ENCODE measurements at regions not wholly inside any gene's neighbourhood (a gene's known extent, or its start where the extent isn't known, plus 50 kb on each side); places are given as distances from the start of the nearest gene placed in this dataset.

DNA sequence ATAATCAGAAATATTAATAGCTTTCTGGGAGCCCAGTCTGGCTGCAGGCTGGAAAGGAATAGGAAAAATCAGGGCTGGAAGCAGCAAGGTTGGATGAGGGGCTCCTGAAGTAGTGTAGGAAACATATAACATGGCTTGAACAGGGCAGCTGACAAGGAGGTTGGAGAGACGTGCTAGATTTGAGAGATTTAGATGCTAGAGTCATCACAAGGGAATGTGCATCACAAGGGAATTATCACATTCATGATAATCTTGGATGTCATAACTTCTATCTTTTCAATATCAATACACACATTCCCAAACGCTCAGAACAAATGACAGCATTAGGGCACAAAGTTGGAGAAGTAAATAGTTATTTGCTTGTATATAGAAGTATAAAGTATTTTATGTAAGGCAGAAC is 120.9 kb upstream of the EGFR start:
- TF ChIP-seq, protein P1, sequence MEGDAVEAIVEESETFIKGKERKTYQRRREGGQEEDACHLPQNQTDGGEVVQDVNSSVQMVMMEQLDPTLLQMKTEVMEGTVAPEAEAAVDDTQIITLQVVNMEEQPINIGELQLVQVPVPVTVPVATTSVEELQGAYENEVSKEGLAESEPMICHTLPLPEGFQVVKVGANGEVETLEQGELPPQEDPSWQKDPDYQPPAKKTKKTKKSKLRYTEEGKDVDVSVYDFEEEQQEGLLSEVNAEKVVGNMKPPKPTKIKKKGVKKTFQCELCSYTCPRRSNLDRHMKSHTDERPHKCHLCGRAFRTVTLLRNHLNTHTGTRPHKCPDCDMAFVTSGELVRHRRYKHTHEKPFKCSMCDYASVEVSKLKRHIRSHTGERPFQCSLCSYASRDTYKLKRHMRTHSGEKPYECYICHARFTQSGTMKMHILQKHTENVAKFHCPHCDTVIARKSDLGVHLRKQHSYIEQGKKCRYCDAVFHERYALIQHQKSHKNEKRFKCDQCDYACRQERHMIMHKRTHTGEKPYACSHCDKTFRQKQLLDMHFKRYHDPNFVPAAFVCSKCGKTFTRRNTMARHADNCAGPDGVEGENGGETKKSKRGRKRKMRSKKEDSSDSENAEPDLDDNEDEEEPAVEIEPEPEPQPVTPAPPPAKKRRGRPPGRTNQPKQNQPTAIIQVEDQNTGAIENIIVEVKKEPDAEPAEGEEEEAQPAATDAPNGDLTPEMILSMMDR (IDR thresholded peaks at IDR 0.05) = no peak
- TF ChIP-seq POLR2A (IDR thresholded peaks at IDR 0.05) (no peak), POLR2AphosphoS5 (IDR thresholded peaks at IDR 0.05) (no peak)
